Adrenal gland (tissue), 5 donors: ENCODE measurements at regions not wholly inside any gene's neighbourhood (a gene's known extent, or its start where the extent isn't known, plus 50 kb on each side); places are given as distances from the start of the nearest gene placed in this dataset.

Experiments used
- CTCF ChIP-seq, 6 experiments: fragments of 450-650 bp in 4 of 6; fragments of 200-600 bp in 2 of 6; sonication (generic) in 1 of 6; IDR thresholded peaks; 1 replicate in 5 of 6; 2 replicates in 1 of 6; pipeline versions ENCODE4 v1.5.1 to v1.8.0; 2016 to 2021; ENCODE audit warnings: antibody characterized with exemption in 6 of 6, mild to moderate bottlenecking in 2 of 6, moderate library complexity in 1 of 6
- POLR2A ChIP-seq, 2 donors: fragments of 450-650 bp; IDR thresholded peaks; one replicate each; pipeline ENCODE4 v1.6.1; 2017; ENCODE audit warnings: antibody characterized with exemption in 2 of 2, mild to moderate bottlenecking in 2 of 2, moderate library complexity in 1 of 2
- donor health status: DM: no; HTN: no; CAD: no.

GRCh38 chr4:138300616-138301015, 58.5 kb upstream of the SLC7A11 start:
- TF ChIP-seq CTCF (IDR thresholded peaks at IDR 0.05): no peak
- TF ChIP-seq POLR2A (IDR thresholded peaks at IDR 0.05): no peak
